22Rv1 (cell line): ENCODE measurements at regions not wholly inside any gene's neighbourhood (a gene's known extent, or its start where the extent isn't known, plus 50 kb on each side); places are given as distances from the start of the nearest gene placed in this dataset.

Source experiments
- H3K27ac ChIP-seq: fragments of 450-650 bp; 2 replicates; pipeline ENCODE4 v1.5.1; 2017
- ZFX ChIP-seq: fragments of 450-650 bp; IDR thresholded peaks from 2 replicates; pipeline ENCODE4 v1.6.1; 2017; ENCODE audit warnings: antibody characterized with exemption, borderline replicate concordance
- TF ChIP-seq, protein P1 (sequence below): fragments of 450-650 bp; IDR thresholded peaks from 2 replicates; pipeline ENCODE4 v1.5.1; 2017; ENCODE audit warnings: mild to moderate bottlenecking

DNA sequence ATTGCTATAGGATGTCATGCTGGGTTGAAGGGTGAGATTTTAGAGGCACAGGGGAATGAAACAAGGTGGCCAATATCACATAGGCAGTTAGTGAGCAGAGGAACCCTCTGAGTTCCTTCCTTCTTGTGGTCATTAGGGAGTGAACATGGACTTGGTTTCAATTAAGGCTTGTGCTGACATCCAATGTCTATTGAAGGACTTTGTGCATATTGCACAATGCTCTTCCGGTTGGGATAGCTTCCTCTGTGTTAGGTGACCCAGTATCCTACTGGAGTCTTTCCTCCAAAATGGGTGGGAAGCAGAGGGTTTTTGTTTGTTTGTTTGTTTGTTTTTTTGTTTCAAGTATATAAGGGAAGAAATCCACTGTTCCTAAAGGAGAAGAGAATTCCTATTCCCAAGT lies 98.5 kb downstream of the HDGFL1 start:
- no peak overlapping the region for H3K27ac ChIP-seq
- no peak for TF ChIP-seq ZFX
- TF ChIP-seq, protein P1, sequence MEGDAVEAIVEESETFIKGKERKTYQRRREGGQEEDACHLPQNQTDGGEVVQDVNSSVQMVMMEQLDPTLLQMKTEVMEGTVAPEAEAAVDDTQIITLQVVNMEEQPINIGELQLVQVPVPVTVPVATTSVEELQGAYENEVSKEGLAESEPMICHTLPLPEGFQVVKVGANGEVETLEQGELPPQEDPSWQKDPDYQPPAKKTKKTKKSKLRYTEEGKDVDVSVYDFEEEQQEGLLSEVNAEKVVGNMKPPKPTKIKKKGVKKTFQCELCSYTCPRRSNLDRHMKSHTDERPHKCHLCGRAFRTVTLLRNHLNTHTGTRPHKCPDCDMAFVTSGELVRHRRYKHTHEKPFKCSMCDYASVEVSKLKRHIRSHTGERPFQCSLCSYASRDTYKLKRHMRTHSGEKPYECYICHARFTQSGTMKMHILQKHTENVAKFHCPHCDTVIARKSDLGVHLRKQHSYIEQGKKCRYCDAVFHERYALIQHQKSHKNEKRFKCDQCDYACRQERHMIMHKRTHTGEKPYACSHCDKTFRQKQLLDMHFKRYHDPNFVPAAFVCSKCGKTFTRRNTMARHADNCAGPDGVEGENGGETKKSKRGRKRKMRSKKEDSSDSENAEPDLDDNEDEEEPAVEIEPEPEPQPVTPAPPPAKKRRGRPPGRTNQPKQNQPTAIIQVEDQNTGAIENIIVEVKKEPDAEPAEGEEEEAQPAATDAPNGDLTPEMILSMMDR = no peak

DNA sequence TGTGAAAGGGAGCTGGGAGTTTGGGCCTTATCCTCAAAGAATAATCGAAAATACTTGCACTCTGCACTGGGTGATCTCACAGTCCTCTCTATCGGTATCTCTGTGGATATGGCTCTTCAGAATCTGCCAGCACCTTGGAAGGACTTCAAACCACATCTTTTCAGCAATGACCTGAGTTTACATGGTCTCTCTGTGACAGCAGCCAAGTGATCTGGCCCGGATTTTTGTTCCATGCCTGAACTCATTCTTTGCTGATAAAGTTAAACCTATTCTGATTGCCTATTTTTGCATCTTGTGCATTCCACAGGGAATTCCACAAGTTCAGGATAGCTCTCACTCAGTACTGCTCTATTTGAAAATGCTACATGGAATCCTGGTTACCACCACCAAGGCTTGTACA lies 98.9 kb downstream of the HDGFL1 start:
- TF ChIP-seq ZFX = no peak
- TF ChIP-seq, protein P1 = no peak

DNA sequence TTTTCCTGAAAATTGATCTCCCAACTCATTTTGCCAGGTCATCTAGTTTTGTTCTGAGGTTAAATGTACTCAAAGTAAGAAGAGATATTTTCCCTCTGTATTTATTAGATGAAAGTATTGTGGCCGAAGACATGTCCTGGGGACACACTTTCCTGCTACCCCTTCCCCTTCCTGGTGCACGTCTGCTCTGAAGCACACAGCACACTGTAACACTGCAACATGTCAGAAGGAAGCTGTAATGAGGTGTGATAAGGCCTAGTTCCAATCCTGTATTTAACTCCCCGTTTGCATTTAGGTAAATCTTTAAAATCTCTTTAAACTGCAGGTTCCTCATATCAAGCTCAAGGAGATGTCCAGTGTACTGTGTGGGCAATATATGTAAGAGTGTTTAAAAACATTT lies 99.4 kb downstream of the HDGFL1 start:
- TF ChIP-seq, protein P1 = no peak
- no peak for TF ChIP-seq ZFX
- H3K27ac ChIP-seq = no peak overlapping the region

More for the DNA sequence above, 98.9 kb downstream of the HDGFL1 start:
- H3K27ac ChIP-seq = no peak overlapping the region

DNA sequence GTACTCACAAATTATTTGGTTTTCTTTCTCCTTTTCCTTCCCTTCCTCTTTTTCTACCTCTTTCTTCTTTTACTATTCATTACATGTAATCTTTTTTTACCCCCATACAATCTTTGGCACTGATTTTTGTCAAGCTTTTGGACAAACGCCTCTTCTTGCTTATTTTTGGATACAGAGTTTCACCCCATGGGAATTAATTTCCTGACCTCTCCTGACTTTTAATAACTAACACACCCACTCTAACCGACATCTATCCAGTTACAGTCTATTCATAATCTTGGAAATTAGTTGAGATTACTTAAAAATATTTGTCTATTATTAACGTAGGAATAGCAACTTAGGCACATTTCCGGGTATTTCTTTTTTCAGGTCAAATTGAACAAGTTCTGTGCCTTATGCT lies 101.2 kb downstream of the HDGFL1 start:
- no peak overlapping the region for H3K27ac ChIP-seq
- TF ChIP-seq ZFX = no peak
- TF ChIP-seq, protein P1 = no peak

DNA sequence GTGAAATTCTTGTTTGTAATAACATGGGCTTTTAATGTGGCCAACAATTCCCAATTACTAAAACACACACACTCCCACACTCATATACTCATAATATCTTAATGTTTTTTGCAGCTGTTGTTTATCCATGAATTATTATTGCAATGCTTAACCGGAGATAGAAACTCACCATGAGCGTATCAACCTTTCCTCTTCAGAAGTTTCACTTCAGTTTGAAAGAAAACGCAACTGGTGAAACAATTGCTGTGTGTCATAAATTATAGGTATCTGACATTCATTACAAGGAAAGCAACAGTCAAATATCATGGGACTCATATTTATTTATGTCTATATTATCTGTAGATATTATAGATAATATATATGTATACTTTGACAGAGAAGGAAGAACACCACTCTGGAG lies 104.1 kb downstream of the HDGFL1 start:
- no peak overlapping the region for H3K27ac ChIP-seq
- TF ChIP-seq, protein P1 = no peak
- no peak for TF ChIP-seq ZFX

DNA sequence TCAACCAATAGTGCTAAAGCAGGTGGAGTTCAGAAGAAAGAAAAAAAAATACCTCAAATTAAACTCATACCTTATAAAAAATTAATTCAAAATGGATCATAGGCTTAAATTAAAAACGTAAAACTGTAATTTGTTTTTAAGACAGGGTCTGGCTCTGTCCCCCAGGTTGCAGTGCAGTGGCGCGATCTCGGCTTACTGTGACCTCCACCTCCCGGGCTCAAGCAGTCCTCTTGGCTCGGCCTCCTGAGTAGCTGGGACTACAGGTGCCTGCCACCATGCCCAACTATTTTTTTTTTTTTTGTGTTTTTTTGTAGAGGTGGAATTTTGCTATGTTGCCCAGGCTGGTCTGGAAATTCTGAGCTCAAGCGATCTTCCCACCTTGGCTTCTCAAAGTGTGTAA lies 111.6 kb downstream of the HDGFL1 start:
- no peak overlapping the region for H3K27ac ChIP-seq
- TF ChIP-seq, protein P1 = no peak
- no peak for TF ChIP-seq ZFX

DNA sequence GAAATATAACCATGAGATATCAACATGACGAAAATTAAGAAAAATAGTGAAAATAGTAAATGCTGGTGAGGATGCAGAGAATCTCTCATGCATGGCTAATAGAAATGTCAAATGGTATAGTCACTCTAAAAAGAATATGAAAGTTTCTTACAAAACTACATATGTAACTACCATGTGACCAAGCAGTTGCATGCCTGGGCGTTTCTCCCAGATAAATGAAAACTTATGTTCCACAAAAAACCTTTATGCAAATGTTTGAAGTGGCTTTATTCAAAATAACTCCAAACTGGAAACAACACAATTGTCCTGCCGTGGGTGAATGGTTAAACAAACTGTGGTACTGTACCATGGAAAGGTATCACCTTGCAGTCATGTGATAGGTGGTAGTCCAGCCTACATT lies 112.4 kb downstream of the HDGFL1 start:
- TF ChIP-seq ZFX = no peak
- TF ChIP-seq, protein P1 = no peak

More for the DNA sequence above, 112.4 kb downstream of the HDGFL1 start:
- no peak overlapping the region for H3K27ac ChIP-seq
